Right lobe of liver (tissue), 6 donors: ENCODE measurements at regions not wholly inside any gene's neighbourhood (a gene's known extent, or its start where the extent isn't known, plus 50 kb on each side); places are given as distances from the start of the nearest gene placed in this dataset.

ENCODE experiments used
- ATAC-seq, 4 donors: fragments of 200-7000 bp; cut with Tn5 transposase; one replicate each; pipeline ENCODE4 v1.9.1; 2020; ENCODE audit warnings: mild to moderate bottlenecking in 4 of 4, moderate library complexity in 4 of 4
- DNase-seq, 3 donors: peaks; one replicate each; pipeline ENCODE4 v3.0.0-alpha.2; 2020
- H3K27ac ChIP-seq, 3 donors: fragments of 200-600 bp; one replicate each; pipeline ENCODE4 v1.8.0; 2022
- H3K27me3 ChIP-seq, 2 donors: fragments of 200-600 bp; one replicate each; pipeline ENCODE4 v1.8.0; 2022
- H3K36me3 ChIP-seq, 4 donors: fragments of 200-600 bp; sonication (generic) in 1 of 4; one replicate each; pipeline versions ENCODE4 v1.5.1 to v1.8.0; 2017 to 2022; ENCODE audit warnings: control low read depth in 1 of 4
- H3K4me1 ChIP-seq, 4 donors: fragments of 200-600 bp; sonication (generic) in 1 of 4; one replicate each; pipeline versions ENCODE4 v1.5.1 to v1.8.0; 2017 to 2022; ENCODE audit warnings: control low read depth in 1 of 4
- H3K4me3 ChIP-seq, 3 donors: fragments of 200-600 bp; one replicate each; pipeline ENCODE4 v1.8.0; 2022
- H3K9me3 ChIP-seq, 4 donors: fragments of 200-600 bp; sonication (generic) in 1 of 4; one replicate each; pipeline versions ENCODE4 v1.5.1 to v1.8.0; 2017 to 2022; ENCODE audit warnings: control low read depth in 1 of 4
- POLR2A ChIP-seq: fragments of 450-650 bp; IDR thresholded peaks from one replicate; pipeline ENCODE4 v1.6.1; 2017; ENCODE audit warnings: antibody characterized with exemption, mild to moderate bottlenecking
- WGBS: methylation state at CpG from one replicate; pipeline ENCODE4 v1.1.6; 2018; ENCODE audit warnings: low coverage, low lambda C conversion rate; ENCODE audit not compliant: insufficient coverage; ENCODE audit errors: missing lambda C conversion rate; 5-methylcytosine and 5-hydroxymethylcytosine counted together
- intact Hi-C, 2 donors: fragments of 100-400 bp; cut with DNase I; formaldehyde crosslinking; loops; one replicate each; pipeline versions ENCODE4 v1.11.2 to v1.14.1; 2022
- TF ChIP-seq, protein P1 (sequence below), 4 donors: fragments of 200-600 bp in 3 of 4; fragments of 450-650 bp in 1 of 4; IDR thresholded peaks; one replicate each; pipeline versions ENCODE4 v1.5.1 to v1.8.0; 2016 to 2022; ENCODE audit warnings: antibody characterized with exemption in 4 of 4, mild to moderate bottlenecking in 2 of 4
- donor health status: DM: no; HTN: yes; CAD: no.
- donor health status: DM: no; HTN: no; CAD: no.
- donor health status: DM: no; HTN: no; CAD: no.
- donor health status: DM: no; HTN: yes; CAD: no.
- donor health status: DM: no; HTN: yes; CAD: no.

DNA sequence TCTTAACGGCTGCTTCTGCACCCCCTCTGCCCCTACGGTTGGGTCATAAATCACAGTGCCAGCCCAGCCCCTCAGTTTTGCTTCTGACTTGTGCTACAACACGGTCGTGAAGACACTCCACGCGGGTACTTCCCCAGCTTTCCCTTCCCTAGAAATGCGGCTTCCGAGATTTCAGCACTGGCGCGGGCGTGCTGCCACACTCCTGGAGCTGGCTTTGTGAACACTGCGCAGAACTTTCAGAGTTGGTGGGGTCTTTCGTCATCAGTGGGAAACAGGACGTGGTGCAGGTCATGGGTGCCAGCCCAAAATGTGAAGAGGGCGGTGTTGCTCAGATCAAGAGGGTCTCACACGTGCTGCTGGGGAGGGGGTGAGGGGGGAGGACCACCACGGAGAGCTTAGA, 733.0 kb upstream of the SALL3 start:
- no peaks in the 10 kb centered on the region for H3K27me3 ChIP-seq
- TF ChIP-seq, protein P1, sequence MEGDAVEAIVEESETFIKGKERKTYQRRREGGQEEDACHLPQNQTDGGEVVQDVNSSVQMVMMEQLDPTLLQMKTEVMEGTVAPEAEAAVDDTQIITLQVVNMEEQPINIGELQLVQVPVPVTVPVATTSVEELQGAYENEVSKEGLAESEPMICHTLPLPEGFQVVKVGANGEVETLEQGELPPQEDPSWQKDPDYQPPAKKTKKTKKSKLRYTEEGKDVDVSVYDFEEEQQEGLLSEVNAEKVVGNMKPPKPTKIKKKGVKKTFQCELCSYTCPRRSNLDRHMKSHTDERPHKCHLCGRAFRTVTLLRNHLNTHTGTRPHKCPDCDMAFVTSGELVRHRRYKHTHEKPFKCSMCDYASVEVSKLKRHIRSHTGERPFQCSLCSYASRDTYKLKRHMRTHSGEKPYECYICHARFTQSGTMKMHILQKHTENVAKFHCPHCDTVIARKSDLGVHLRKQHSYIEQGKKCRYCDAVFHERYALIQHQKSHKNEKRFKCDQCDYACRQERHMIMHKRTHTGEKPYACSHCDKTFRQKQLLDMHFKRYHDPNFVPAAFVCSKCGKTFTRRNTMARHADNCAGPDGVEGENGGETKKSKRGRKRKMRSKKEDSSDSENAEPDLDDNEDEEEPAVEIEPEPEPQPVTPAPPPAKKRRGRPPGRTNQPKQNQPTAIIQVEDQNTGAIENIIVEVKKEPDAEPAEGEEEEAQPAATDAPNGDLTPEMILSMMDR (IDR thresholded peaks at IDR 0.05), result no peak
- no peak for TF ChIP-seq POLR2A
- no peak overlapping the region for H3K27ac ChIP-seq
- WGBS, result 52% methylated on average over 12 of the region's 17 CpGs
- ATAC-seq (no peak), DNase-seq (no peak)
- intact Hi-C loops, result no loop called here
- no peak overlapping the region for H3K4me3 ChIP-seq
- no peaks in the 10 kb centered on the region for H3K36me3 ChIP-seq
- no peaks in the 10 kb centered on the region for H3K9me3 ChIP-seq
- H3K4me1 ChIP-seq, result no peaks in the 10 kb centered on the region

DNA sequence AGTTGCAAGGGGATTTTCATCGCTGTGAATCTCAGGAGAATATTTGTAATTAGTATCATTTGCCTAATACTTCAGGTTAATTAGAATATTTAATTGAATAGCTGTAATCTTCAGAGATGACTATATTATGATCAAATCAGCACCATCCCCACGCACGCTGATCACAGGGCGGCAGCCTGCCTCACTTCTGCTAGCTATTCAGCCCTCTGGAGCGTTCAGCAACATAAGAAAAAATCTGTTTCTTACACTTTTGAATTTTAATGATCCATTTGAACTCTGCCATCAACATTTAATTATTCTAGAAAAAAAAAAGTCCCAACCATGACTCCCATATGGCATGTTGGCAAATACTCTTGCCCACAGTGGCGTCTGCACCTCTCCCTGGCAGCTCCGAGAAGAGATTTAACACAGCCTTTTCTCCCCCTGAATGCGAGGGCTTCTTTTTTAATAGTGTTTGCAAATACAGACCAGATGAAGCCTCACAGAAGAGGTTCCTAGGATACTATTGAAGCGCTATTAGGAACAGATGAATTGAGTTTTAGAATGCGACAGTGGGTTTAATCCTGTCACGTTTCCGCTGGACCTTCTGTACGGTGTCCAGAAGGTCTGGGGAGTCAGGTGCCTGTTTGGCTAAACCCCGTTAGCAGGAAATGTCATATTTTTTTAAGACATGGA, 731.9 kb upstream of the SALL3 start:
- TF ChIP-seq, protein P1 (IDR thresholded peaks at IDR 0.05), result no peak
- no peak for TF ChIP-seq POLR2A
- DNase-seq (no peak), ATAC-seq (no peak)
- intact Hi-C loops, result no loop called here
- Histone ChIP-seq H3K4me3 (no peak overlapping the region), H3K36me3 (no peaks in the 10 kb centered on the region), H3K9me3 (no peaks in the 10 kb centered on the region), H3K27ac (no peak overlapping the region), H3K4me1 (no peaks in the 10 kb centered on the region), H3K27me3 (no peaks in the 10 kb centered on the region)
- 63% methylated on average over 14 of the region's 14 CpGs for WGBS

DNA sequence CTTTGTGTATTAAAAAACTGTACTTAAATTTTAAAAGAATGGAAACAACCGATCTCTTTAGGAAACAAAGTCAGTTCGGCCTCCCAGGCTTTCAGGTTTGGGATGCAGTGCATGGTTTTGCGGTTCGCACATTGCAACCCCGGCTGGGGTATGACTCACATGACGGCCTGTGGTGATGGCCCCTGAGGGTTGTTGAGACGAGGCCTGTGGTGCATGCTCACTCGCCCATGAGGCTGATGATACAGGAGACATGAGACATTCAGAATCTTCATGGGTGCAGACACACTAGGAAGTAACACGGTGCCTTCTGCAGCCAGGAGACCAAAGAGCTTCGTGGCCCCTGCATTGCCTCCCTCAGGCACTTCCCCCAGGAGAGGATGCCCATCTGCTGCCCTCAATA, 724.6 kb upstream of the SALL3 start:
- no peak overlapping the region for H3K4me3 ChIP-seq
- no peaks in the 10 kb centered on the region for H3K9me3 ChIP-seq
- H3K36me3 ChIP-seq, result no peaks in the 10 kb centered on the region
- no peak overlapping the region for H3K27ac ChIP-seq
- no peak for DNase-seq
- TF ChIP-seq POLR2A, result no peak
- TF ChIP-seq, protein P1 (IDR thresholded peaks at IDR 0.05), result no peak
- intact Hi-C loops, result no loop called here
- 80% methylated on average over 7 of the region's 10 CpGs for WGBS
- ATAC-seq, result no peak
- H3K27me3 ChIP-seq, result no peaks in the 10 kb centered on the region
- no peaks in the 10 kb centered on the region for H3K4me1 ChIP-seq

DNA sequence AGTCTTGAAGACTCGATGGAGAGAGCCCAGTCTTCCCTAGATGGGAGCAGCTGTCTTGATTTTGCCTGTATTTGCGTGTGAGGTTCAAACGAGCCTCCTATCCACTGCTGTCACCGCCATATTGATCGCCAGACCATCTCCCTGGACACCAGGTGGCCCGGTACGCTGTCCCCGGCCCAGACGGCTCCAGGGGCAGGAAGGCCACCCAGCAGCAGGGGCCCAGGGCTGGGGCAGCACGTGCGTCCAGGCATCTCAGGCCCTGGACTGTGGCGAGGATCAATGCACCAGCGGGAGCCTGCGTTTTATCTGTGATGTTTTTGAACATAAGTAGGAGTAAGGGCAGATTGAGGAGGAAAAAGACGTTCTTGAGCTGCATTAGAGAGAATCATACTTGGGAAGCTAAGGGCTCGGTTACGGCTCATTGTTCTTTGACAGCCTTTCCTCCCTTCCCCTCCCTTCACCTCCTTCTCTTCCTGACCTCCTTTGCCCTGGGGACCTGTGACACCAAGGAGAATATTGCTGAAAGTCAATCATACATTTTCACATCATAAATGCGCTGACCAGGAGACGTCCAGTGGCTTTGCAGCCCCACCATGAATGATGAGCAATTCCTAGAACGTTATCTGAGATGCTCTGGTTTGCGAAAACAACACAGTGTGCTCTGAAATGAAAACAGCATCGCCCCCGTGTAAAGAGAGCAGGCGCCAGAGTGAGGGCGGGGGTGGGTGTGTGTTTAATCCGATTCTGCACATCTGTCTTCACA, 711.2 kb upstream of the SALL3 start:
- TF ChIP-seq, protein P1 (IDR thresholded peaks at IDR 0.05), result no peak
- no peak for TF ChIP-seq POLR2A
- peaks cover 0 to 2% (median 0%) of the 10 kb centered on the region in 4 donors for H3K9me3 ChIP-seq
- no peaks in the 10 kb centered on the region for H3K4me1 ChIP-seq
- intact Hi-C loops, result no loop called here
- 58% methylated on average over 16 of the region's 26 CpGs for WGBS
- ATAC-seq (peak in 1 of 4 donors; percentile 25), DNase-seq (no peak)
- no peaks in the 10 kb centered on the region for H3K36me3 ChIP-seq
- no peak overlapping the region for H3K27ac ChIP-seq
- H3K4me3 ChIP-seq, result no peak overlapping the region
- H3K27me3 ChIP-seq, result no peaks in the 10 kb centered on the region
